ENCODE measurements at regions not wholly inside any gene's neighbourhood (a gene's known extent, or its start where the extent isn't known, plus 50 kb on each side); places are given as distances from the start of the nearest gene placed in this dataset.

GRCh38 chr1:61005614-61006580, 76.5 kb upstream of the NFIA start:
- Histone ChIP-seq H3K36me3 (ENCODE audit: control insufficient read depth in 2 of 2, insufficient read depth in 2 of 2, low read length in 1 of 2) (no peaks in the 10 kb centered on the region), H3K4me3 (ENCODE audit: low read length in 2 of 2) (no peak overlapping the region), H3K27me3 (ENCODE audit: control insufficient read depth in 2 of 2, insufficient read depth in 1 of 2, low read length in 1 of 2) (no peaks in the 10 kb centered on the region), H3K9me3 (ENCODE audit: control insufficient read depth in 2 of 2, insufficient read depth in 1 of 2, low read length in 1 of 2) (no peaks in the 10 kb centered on the region), H3K4me1 (ENCODE audit: control insufficient read depth in 2 of 2, insufficient read depth in 2 of 2, low read length in 2 of 2) (no peaks in the 10 kb centered on the region), H3K27ac (ENCODE audit: low read depth in 1 of 2, low read length in 1 of 2) (no peak overlapping the region)
- no peak for DNase-seq (ENCODE audit: low read depth in 6 of 9, low spot score in 9 of 9)
- WGBS = 96% methylated on average over 9 of the region's 9 CpGs

GRCh38 chr1:61004262-61005003, 77.9 kb upstream of the NFIA start:
- no peak for DNase-seq (ENCODE audit: low read depth in 6 of 9, low spot score in 9 of 9)
- Histone ChIP-seq H3K4me1 (ENCODE audit: control insufficient read depth in 2 of 2, insufficient read depth in 2 of 2, low read length in 2 of 2) (no peaks in the 10 kb centered on the region), H3K27me3 (ENCODE audit: control insufficient read depth in 2 of 2, insufficient read depth in 1 of 2, low read length in 1 of 2) (no peaks in the 10 kb centered on the region), H3K4me3 (ENCODE audit: low read length in 2 of 2) (no peak overlapping the region), H3K36me3 (ENCODE audit: control insufficient read depth in 2 of 2, insufficient read depth in 2 of 2, low read length in 1 of 2) (no peaks in the 10 kb centered on the region), H3K27ac (ENCODE audit: low read depth in 1 of 2, low read length in 1 of 2) (no peak overlapping the region), H3K9me3 (ENCODE audit: control insufficient read depth in 2 of 2, insufficient read depth in 1 of 2, low read length in 1 of 2) (no peaks in the 10 kb centered on the region)
- WGBS = 90% methylated on average over 4 of the region's 4 CpGs

- WGBS = 98% methylated on average over 3 of the region's 3 CpGs
- no peaks in the 10 kb centered on the region for H3K4me1 ChIP-seq (ENCODE audit: control insufficient read depth in 2 of 2, insufficient read depth in 2 of 2, low read length in 2 of 2)
- no peaks in the 10 kb centered on the region for H3K27me3 ChIP-seq (ENCODE audit: control insufficient read depth in 2 of 2, insufficient read depth in 1 of 2, low read length in 1 of 2)
- H3K9me3 ChIP-seq (ENCODE audit: control insufficient read depth in 2 of 2, insufficient read depth in 1 of 2, low read length in 1 of 2) = no peaks in the 10 kb centered on the region
- H3K4me3 ChIP-seq (ENCODE audit: low read length in 2 of 2) = no peak overlapping the region
- no peak overlapping the region for H3K27ac ChIP-seq (ENCODE audit: low read depth in 1 of 2, low read length in 1 of 2)
- DNase-seq (ENCODE audit: low read depth in 6 of 9, low spot score in 9 of 9) = no peak
- H3K36me3 ChIP-seq (ENCODE audit: control insufficient read depth in 2 of 2, insufficient read depth in 2 of 2, low read length in 1 of 2) = no peaks in the 10 kb centered on the region
Observed at GRCh38 chr1:61000327-61000726, 82.0 kb upstream of the NFIA start.

GRCh38 chr1:60998786-60999185, 83.6 kb upstream of the NFIA start:
- DNase-seq (ENCODE audit: low read depth in 6 of 9, low spot score in 9 of 9) = no peak

GRCh38 chr1:60994828-60995492, 87.4 kb upstream of the NFIA start:
- Histone ChIP-seq H3K4me3 (ENCODE audit: low read length in 2 of 2) (no peak overlapping the region), H3K27me3 (ENCODE audit: control insufficient read depth in 2 of 2, insufficient read depth in 1 of 2, low read length in 1 of 2) (no peaks in the 10 kb centered on the region), H3K27ac (ENCODE audit: low read depth in 1 of 2, low read length in 1 of 2) (no peak overlapping the region), H3K4me1 (ENCODE audit: control insufficient read depth in 2 of 2, insufficient read depth in 2 of 2, low read length in 2 of 2) (no peaks in the 10 kb centered on the region), H3K36me3 (ENCODE audit: control insufficient read depth in 2 of 2, insufficient read depth in 2 of 2, low read length in 1 of 2) (no peaks in the 10 kb centered on the region), H3K9me3 (ENCODE audit: control insufficient read depth in 2 of 2, insufficient read depth in 1 of 2, low read length in 1 of 2) (no peaks in the 10 kb centered on the region)
- DNase-seq (ENCODE audit: low read depth in 6 of 9, low spot score in 9 of 9) = no peak

More at GRCh38 chr1:60998786-60999185, 83.6 kb upstream of the NFIA start:
- Histone ChIP-seq H3K27ac (ENCODE audit: low read depth in 1 of 2, low read length in 1 of 2) (no peak overlapping the region), H3K4me3 (ENCODE audit: low read length in 2 of 2) (no peak overlapping the region), H3K9me3 (ENCODE audit: control insufficient read depth in 2 of 2, insufficient read depth in 1 of 2, low read length in 1 of 2) (no peaks in the 10 kb centered on the region), H3K27me3 (ENCODE audit: control insufficient read depth in 2 of 2, insufficient read depth in 1 of 2, low read length in 1 of 2) (no peaks in the 10 kb centered on the region), H3K36me3 (ENCODE audit: control insufficient read depth in 2 of 2, insufficient read depth in 2 of 2, low read length in 1 of 2) (no peaks in the 10 kb centered on the region), H3K4me1 (ENCODE audit: control insufficient read depth in 2 of 2, insufficient read depth in 2 of 2, low read length in 2 of 2) (no peaks in the 10 kb centered on the region)
- WGBS = 95% methylated on average over 5 of the region's 5 CpGs

- Histone ChIP-seq H3K27ac (ENCODE audit: low read depth in 1 of 2, low read length in 1 of 2) (no peak overlapping the region), H3K36me3 (ENCODE audit: control insufficient read depth in 2 of 2, insufficient read depth in 2 of 2, low read length in 1 of 2) (no peaks in the 10 kb centered on the region), H3K27me3 (ENCODE audit: control insufficient read depth in 2 of 2, insufficient read depth in 1 of 2, low read length in 1 of 2) (no peaks in the 10 kb centered on the region), H3K4me1 (ENCODE audit: control insufficient read depth in 2 of 2, insufficient read depth in 2 of 2, low read length in 2 of 2) (no peaks in the 10 kb centered on the region), H3K4me3 (ENCODE audit: low read length in 2 of 2) (no peak overlapping the region), H3K9me3 (ENCODE audit: control insufficient read depth in 2 of 2, insufficient read depth in 1 of 2, low read length in 1 of 2) (no peaks in the 10 kb centered on the region)
- DNase-seq (ENCODE audit: low read depth in 6 of 9, low spot score in 9 of 9) = no peak
- WGBS = 96% methylated on average over 3 of the region's 3 CpGs
Observed at GRCh38 chr1:60994369-60994768, 88.0 kb upstream of the NFIA start.

- no peaks in the 10 kb centered on the region for H3K36me3 ChIP-seq (ENCODE audit: control insufficient read depth in 2 of 2, insufficient read depth in 2 of 2, low read length in 1 of 2)
- no peaks in the 10 kb centered on the region for H3K4me1 ChIP-seq (ENCODE audit: control insufficient read depth in 2 of 2, insufficient read depth in 2 of 2, low read length in 2 of 2)
- no peak overlapping the region for H3K27ac ChIP-seq (ENCODE audit: low read depth in 1 of 2, low read length in 1 of 2)
- H3K4me3 ChIP-seq (ENCODE audit: low read length in 2 of 2) = no peak overlapping the region
- WGBS = 92% methylated on average over 1 of the region's 1 CpG
- H3K9me3 ChIP-seq (ENCODE audit: control insufficient read depth in 2 of 2, insufficient read depth in 1 of 2, low read length in 1 of 2) = no peaks in the 10 kb centered on the region
- H3K27me3 ChIP-seq (ENCODE audit: control insufficient read depth in 2 of 2, insufficient read depth in 1 of 2, low read length in 1 of 2) = no peaks in the 10 kb centered on the region
- no peak for DNase-seq (ENCODE audit: low read depth in 6 of 9, low spot score in 9 of 9)
Observed at GRCh38 chr1:60992165-60992564, 90.2 kb upstream of the NFIA start.

- Histone ChIP-seq H3K4me1 (ENCODE audit: control insufficient read depth in 2 of 2, insufficient read depth in 2 of 2, low read length in 2 of 2) (no peaks in the 10 kb centered on the region), H3K27ac (ENCODE audit: low read depth in 1 of 2, low read length in 1 of 2) (no peak overlapping the region), H3K9me3 (ENCODE audit: control insufficient read depth in 2 of 2, insufficient read depth in 1 of 2, low read length in 1 of 2) (no peaks in the 10 kb centered on the region), H3K36me3 (ENCODE audit: control insufficient read depth in 2 of 2, insufficient read depth in 2 of 2, low read length in 1 of 2) (no peaks in the 10 kb centered on the region), H3K27me3 (ENCODE audit: control insufficient read depth in 2 of 2, insufficient read depth in 1 of 2, low read length in 1 of 2) (no peaks in the 10 kb centered on the region), H3K4me3 (ENCODE audit: low read length in 2 of 2) (no peak overlapping the region)
- 96% methylated on average over 8 of the region's 8 CpGs for WGBS
- no peak for DNase-seq (ENCODE audit: low read depth in 6 of 9, low spot score in 9 of 9)
Observed at GRCh38 chr1:60990714-60991090, 91.7 kb upstream of the NFIA start.

Measured in thymus (tissue), 11 donors.